GM18873 (cell line): ENCODE measurements at regions not wholly inside any gene's neighbourhood (a gene's known extent, or its start where the extent isn't known, plus 50 kb on each side); places are given as distances from the start of the nearest gene placed in this dataset.

ENCODE experiments used
- ATAC-seq: cut with Tn5 transposase; IDR thresholded peaks from one replicate; pipeline ENCODE4 v1.9.1; 2021; ENCODE audit warnings: mild to moderate bottlenecking, moderate library complexity, moderate number of reproducible peaks; ENCODE audit not compliant: unreplicated experiment, low FRiP score

DNA sequence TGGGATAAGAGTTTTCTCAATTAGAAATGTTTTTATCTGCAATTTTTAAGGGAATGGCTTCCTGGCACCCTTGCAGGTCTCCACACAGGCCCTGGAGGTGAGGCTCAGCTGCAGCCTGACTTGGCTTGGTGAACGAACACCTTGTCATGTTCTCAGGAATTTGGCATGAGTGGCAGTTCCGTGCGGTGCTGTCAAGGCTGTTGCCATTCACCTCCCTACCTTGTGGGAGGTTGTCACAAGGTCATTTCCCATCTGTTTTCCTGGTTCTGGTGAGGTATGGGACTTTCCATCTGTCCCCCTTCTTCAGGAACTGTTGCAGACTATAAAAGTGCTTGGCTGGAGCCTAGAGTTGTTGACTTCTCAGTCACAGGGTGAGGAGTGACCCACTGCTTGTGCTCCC lies 82.9 kb downstream of the ELOVL4 start:
- no peak for ATAC-seq

DNA sequence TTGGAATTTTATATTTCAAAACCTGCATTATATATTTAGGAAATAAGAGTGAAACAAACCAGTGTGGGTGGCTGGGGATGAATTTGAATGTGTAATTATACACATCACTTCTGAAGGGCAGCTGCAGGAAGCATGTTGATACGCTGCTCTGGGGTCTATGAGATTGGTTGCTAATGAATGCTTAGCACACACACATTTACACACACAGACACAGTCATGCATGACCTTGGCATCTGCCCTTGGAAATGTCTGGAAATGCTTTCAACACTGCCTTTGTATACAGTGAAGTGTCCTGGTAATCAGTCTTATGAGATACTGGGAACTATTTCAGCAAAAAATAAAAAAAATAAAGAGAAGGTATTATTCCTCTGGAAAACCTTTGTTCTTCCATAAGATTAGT lies 83.4 kb downstream of the ELOVL4 start:
- ATAC-seq, result no peak

DNA sequence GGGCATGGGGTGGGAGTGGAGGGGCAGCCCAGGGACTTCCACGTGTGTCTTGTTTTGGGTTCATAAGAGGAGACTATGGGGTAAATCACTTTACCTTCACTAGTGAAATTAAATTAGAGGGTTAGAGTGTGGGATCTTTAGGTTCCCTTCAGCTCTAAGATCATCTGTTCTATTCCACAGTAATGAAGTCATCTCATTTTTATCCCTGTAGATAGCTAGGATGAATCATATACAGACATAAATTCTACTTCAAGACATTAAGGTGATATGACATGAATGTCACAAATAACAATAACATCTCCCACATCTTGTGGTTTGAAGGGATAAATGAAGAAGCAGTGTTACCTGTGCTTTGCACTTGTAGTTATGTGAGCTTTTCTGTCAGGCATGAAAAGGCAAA lies 83.8 kb downstream of the ELOVL4 start:
- no peak for ATAC-seq

DNA sequence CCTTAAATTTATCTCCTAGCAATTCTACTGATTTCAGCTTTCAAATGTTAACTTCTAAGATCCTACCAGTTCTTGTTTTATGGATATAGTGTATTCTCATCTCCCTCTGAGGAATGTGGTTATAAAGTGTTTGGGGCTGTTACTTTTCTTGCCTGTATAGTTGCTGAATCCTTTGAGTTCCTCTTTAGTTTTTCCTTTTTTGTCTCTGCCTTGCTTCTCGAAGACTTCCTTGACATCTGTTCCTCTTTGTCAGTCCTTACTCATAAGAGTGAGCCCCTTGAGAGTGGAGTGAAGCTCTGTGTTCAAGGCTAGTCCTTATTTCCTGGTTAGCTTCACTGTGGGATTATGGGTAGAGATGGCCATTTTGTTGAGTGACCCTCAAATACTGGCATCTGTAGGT lies 84.6 kb downstream of the ELOVL4 start:
- no peak for ATAC-seq

DNA sequence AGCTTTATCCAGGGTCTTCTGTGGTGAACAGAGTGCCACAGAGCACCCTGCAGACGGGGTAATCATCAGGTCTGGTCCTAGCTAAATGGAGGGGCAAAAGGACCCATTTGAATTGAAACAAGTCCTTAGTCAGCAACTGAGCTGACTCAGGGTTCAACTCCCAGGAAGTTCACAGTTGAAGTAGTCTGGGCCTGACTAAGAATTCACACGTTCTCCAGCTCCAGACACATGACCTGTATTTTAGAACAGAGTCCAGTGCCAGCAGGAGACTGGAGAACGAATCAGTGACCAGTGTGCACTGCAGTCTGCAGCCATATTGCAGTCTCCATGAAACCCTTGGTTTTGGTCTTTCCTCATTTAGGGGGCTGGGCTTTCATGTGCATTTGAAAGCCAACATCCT lies 85.2 kb downstream of the ELOVL4 start:
- no peak for ATAC-seq

DNA sequence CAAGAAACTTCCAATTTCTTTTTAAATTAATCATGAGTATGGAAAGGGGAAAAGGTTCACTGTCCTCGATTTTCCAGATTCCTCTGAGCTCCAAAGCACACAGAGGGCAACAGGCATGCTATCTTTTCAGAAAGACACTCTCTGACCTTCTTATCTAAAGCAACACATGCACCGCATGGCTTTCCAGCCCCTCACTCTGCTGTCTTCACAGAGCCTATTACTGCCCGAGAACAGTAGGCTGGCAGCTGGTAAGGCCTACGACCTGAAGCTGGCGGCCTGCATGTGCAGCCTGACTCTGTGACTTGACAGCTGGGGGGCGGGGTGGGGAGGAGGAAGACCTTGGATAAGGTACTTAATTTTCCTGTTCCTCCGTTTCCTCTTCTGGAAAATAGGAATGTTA lies 86.3 kb downstream of the ELOVL4 start:
- no peak for ATAC-seq

DNA sequence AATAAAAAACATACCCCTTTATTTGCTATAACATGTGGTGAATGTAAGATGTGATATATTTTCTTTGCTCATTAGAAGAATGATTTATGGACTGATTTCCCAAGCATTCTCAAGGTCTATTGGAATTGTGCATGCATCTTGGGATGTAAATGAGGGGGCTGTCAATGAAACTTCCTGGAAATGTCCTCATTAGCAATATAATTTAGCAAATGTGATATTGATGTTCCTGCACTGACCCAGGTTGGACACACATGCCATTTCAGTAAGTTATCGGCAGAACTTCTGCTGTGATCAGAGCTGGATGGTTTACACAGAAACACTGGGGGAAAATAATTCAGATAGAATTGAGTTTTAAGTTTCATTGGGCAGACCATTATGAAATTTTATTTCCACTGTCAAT lies 99.9 kb downstream of the ELOVL4 start:
- ATAC-seq, result no peak

DNA sequence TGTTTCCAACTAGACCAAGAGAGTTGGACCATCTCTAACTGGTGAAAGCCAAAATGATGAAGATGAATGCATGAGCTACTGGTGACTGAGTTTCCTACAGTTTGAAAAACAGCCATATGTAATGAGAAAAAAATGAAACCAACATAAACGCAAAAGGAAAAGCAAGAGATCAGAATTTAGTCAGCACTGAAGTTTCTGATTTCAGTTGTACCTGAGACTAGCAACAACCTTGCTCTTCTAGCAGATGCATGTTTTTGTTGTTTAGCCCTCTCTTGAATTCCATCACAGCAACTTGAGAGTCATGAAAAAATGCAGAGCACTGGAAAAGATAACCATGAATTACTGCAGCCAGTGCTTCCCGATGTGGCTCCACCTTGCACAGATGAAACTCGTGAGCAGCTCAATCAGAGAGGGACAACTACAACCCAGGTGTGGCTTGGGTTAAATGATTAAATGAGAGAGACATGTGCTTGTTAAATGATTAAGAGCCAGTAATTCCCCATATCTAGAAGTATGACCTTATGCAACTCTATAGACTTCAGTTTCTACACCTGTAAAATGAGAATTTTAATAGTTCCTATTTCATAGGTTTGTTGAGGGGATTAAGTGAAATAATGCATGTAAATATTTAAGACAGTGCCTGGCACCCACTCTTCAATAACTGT lies 104.8 kb downstream of the ELOVL4 start:
- peak; percentile 75 for ATAC-seq

DNA sequence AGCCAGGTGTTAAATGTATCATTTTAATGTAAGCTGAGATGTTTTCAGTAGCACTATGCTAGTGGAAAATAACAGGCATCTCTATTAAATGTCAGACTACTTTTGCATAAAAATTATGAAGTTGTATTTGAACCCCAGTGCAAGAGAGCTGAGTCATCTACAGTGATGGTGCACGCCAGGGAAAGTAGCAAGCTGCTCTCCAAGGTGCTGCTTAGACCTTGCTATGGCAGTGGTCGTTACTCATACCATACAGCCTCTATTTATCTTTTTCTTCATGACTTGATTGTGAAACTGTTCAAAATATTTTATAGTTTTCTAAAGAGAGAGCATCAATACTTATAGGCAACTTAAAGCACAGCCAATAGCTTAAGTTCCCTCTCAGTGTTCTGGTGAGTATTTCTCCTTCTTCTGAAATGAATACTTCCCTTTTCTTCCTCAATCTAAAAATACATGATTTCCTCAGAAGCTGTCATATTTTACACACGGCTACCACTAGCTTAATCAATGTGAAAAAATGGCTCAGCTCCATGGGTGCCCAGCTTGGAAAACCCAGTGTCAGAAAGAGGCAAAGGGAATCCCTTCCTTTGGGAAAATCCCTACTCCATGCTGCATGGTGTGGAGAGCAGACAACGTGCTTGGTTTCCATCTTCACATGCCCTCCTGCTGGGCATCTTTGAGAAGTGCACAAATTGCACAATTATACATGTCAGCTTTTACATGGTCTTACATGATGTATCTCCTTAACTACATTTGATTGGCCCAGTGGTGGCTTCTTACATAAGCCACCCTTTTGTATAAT lies 105.6 kb downstream of the ELOVL4 start:
- ATAC-seq, result peak; percentile 36

DNA sequence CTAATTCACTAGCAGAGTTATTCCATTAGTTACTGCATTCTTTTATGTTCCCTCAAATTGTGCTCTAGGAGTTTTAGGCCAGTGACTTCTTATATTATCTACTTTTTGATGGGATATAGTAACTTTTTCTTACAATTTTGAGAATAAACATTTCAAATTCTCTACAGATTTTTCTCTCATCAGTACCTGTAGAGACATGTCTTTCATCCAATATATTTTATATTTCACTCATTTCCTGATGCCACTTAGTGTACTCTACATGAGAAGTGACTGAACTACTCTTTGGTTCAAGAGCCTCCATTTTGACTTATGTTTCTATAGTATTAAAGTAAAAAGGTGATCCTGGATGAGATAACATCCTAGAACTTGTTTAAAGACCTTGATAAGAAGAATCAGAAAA lies 108.5 kb downstream of the ELOVL4 start:
- no peak for ATAC-seq

DNA sequence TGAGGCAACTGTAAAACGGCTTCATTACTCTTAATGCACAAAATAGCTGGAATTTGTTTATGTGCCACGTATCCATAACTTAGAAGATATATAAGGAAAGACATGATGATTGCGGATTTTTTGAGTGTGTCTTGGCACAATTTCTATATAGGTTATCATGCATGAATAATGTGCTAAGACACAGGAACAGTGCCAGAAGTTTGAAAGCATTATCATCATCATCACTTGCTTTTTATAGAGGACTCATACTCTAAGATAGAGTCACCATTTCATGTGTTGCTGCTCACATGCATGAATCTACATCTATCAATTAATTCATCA lies 113.4 kb downstream of the ELOVL4 start:
- ATAC-seq, result no peak

DNA sequence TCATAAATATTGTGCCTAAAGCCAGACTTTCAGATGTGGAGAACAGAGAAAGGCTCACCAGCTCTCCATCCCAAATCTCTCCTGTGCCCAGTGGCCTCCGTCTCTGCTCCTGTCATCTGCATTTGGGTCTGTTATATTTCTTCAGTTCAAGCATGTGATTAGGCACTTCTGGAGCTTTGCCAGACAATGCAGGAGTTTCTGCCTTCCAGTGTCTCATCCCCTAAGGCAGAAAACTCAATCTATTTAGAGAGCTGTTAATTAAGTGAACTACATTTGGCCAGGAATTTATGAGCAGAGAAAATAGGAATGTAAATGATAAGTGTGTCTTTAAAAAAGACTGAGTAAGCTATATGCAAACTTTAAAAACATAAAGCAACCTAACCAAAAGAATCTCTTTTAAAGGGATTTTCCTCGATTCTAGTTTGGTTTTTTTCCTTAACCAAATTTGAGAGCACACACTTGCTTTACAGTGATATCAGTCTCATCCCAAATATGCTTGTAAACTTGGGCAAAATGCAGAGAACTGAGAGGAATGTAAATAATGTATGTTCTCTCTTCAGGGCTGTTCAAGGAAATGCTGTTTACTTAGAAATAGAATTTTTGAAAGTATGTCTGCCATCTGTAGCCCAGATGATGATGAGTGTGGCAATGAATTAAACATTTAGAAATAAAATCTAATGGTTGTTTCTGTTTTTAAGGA lies 113.9 kb downstream of the ELOVL4 start:
- no peak for ATAC-seq

DNA sequence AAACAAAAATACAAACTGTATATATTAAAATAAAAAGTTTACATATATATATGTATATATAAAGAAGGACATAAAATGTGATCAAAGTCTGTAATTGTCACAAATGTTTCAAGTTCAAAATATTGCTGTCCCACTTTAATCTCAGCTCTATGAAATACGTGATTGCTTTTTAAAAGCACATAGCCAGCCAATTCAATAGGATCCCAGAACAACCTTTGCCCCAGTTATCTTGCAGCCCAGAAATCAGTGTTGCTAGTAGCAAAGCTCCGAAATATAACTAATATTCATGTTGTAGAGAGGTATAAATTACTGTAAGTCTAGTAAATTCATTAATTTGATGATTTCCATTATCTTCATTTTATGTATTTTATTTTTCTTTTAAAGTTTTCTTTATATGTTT lies 114.6 kb downstream of the ELOVL4 start:
- no peak for ATAC-seq

DNA sequence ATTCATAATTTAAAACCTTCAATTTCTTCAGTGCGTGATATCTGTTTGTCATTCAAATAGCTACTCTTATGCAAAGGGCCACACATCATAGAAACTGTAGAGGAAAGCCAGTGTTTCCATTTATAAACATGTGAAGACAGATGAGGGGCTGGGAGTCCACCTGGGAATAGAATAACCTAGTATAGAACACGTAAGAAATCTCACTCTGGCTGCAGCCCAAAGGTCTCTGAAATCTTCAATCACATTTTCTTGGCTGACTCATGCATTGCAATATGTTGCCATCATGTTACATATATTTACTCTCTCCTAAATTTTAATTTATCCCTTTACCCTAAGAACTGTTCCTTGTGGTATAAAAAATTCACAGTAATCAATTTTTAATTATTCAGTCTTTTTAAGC lies 123.2 kb downstream of the ELOVL4 start:
- ATAC-seq, result no peak

DNA sequence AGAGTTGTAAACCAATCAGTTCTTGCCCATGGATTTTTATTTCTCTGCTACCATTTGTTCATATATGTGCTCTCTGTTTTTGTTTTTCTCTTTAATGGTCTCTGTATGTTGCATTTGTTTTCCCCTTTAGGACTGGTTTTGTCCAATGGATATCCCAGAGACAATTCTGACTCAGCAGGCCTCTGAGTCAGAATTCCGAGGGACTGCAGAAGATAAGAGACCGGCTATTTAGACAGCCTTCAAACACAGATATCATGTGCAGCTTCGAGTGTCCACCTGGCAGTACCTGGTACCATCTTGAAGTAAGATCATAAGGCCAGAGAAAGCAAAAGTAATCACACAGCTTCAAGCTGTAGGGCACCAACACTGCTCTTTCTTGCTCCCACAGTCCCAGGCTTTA lies 125.5 kb downstream of the ELOVL4 start:
- no peak for ATAC-seq

DNA sequence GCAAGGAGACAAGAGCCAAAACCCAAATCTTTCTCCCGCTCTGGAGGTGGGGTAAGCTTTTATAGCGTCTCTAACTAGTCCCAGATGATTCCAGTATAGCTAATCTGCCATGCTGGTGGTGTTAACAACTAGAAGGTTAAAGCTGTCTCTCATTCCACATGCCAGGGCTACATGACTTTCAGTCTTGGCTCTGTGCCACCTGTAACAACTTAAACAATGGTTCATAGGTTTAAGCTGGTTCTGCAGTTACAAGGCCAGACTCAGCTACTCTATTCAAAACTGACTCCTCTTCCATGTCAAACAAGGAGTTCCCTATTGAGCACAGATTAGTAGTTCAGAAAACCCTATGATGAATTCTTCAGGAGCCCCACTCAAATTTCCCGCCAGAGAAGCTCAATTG lies 128.9 kb downstream of the ELOVL4 start:
- ATAC-seq, result no peak

DNA sequence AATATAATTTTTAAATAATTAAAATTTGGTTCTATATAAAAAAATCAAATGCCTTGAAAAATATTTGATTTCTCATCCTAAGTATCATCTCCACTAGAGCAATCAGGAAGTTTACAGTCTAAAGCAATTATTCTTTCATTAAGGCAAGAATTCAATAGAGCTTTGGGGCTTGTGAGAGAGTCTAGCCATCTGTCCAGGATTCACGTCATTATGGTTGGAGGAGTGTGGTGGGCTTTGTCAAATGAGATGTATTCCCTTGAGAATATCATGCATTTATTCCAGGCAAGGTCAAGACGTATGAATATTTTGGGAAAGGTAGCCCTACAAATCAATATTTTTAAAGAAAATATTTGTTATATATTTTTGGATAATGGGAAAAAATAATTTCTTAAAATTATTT lies 132.4 kb downstream of the ELOVL4 start:
- no peak for ATAC-seq

DNA sequence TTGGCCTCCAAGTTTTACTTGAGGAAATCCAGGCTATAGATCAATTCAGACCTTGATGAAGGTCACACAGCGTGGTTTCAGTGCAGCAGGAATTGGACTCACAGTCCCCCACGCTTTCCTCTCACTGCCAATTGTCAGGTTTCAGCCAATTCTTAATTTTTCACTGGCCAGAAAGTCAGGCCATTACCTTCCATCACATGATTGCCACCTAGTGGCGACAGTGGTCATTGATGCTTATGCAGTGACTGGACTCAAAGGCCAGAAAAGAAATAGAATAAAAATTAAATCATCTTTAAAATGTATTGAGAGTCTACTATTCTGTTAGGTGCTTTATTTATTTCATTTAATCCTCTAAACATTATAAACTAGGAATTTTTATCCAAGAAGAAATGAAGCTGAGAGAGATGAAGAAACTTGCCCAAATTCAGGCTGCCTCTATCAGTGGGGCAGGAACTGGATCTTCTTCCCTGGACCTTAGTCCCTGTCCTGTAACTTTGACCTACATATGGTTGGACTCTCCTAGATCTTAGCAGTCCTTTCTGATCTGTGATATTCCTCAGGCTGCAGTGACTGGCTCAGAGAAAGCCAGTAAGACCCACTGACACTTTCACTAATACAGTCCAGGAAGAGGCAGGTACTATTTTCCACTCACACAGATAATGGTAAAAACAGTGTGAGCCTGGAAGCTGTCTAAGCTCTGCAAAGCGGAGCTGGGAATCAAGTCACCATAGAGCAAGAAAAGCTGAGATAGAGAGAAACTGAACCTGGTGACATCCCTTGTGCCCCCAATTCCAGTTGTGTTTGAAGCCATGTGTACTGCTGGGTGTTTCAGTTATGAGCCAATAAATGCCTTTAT lies 133.3 kb downstream of the ELOVL4 start:
- peak; percentile 84 for ATAC-seq

DNA sequence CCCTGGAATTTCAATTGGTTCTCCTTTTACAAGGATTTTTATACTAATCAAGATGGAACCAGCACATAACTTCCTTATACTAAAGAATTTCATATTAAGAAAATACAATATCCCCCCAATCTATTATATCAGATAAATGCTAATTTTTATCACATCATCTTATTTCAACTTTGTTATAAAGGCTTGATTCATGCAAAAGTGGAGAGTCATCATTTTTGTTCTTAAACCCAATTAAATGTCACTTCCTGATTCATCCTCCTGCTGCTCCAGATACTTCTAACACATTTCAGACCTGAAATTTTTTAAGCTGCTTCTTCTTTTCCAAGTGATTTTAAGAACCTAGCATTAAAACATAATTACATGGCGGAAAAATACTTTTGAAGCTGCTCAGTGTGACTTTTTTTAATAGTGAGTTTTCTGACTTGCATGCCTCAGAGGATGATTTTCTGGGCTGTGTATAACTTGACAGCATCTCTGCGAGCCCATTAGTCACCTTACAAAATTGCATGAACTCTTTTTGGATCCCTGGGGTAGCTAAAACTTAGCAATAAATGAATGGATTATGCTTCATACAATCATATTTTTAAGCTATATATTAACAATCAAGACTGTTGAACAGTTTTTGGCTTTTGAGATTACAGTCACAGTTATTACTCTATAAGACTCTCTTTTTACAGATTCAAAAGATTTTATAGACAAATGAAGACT lies 134.1 kb downstream of the ELOVL4 start:
- no peak for ATAC-seq

DNA sequence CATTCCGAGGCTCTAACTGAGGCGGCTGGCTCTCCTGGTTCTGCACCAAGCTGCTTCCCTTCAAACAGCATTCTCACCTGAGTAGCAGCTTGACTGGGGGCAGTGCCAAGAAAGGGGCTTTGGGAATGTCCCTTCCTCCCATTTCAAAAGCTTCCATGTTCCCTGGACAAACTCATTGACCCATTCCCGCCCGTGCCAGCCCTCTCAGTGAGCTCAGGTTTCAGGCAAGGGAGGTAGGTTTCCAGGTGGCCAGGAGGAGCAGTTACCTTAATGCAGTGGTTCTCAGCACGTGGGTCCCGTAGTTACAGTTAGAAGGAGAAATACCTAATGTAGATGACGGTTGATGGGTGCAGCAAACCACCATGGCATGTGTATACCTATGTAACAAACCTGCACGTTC lies 135.2 kb downstream of the ELOVL4 start:
- ATAC-seq, result no peak
